SK-N-SH (cell line): ENCODE measurements at regions not wholly inside any gene's neighbourhood (a gene's known extent, or its start where the extent isn't known, plus 50 kb on each side); places are given as distances from the start of the nearest gene placed in this dataset.

Experiments
- CTCF ChIA-PET: fragments of 300-600, 350-600 bp; formaldehyde crosslinking; extraction: SDS; loops from one replicate; lab custom pipeline; 2021; lab: Yijun Ruan, JAX
- POLR2A ChIA-PET: fragments of 350-600 bp; sonication (Branson Sonifier 250); formaldehyde crosslinking; extraction: SDS; loops from one replicate; lab custom pipeline; 2020; ENCODE audit warnings: antibody characterized with exemption, inconsistent platforms; lab: Yijun Ruan, JAX
- DNase-seq: peaks from one replicate; pipeline ENCODE4 v3.0.0; 2012
- H2AFZ ChIP-seq: fragments of 200-600 bp; sonication (generic); 2 replicates; pipeline ENCODE4 v1.8.1; 2016; ENCODE audit warnings: antibody characterized with exemption, mild to moderate bottlenecking, low read depth
- H3F3A ChIP-seq: fragments of 200-600 bp; sonication (generic); replicated peaks from 2 replicates; pipeline ENCODE3; 2016; ENCODE audit warnings: antibody characterized with exemption, mild to moderate bottlenecking; ENCODE audit not compliant: insufficient read depth
- H3K27ac ChIP-seq, 2 experiments: fragments of 200-500 bp in 1 of 2; fragments of 200-600 bp in 1 of 2; sonication (Bioruptor generic) in 1 of 2; sonication (generic), shearing (Covaris generic) in 1 of 2; 2 replicates each; pipeline versions ENCODE4 v1.5.1 to v1.6.1; 2014 to 2016; ENCODE audit warnings: low read depth in 2 of 2, inconsistent platforms in 1 of 2, low read length in 1 of 2, mild to moderate bottlenecking in 1 of 2, mixed read lengths in 1 of 2
- H3K27me3 ChIP-seq: fragments of 200-600 bp; sonication (generic), shearing (Covaris generic); 2 replicates; pipeline ENCODE4 v1.6.1; 2016; ENCODE audit warnings: mixed run types; ENCODE audit not compliant: insufficient read depth
- H3K36me3 ChIP-seq, 2 experiments: fragments of 200-500 bp in 1 of 2; fragments of 200-600 bp in 1 of 2; sonication (Bioruptor generic) in 1 of 2; sonication (generic) in 1 of 2; replicated peaks in 1 of 2; 2 replicates each; pipeline versions ENCODE3 to v1.5.1; 2014 to 2016; ENCODE audit warnings: low read length in 1 of 2, mild to moderate bottlenecking in 1 of 2; ENCODE audit not compliant: insufficient read depth in 2 of 2, control insufficient read depth in 1 of 2
- H3K4me1 ChIP-seq, 2 experiments: fragments of 200-500 bp in 1 of 2; fragments of 200-600 bp in 1 of 2; sonication (Bioruptor generic) in 1 of 2; sonication (generic), shearing (Covaris generic) in 1 of 2; 2 replicates each; pipeline versions ENCODE4 v1.5.1 to v1.6.1; 2014 to 2016; ENCODE audit warnings: low read depth in 1 of 2, low read length in 1 of 2, mixed run types in 1 of 2; ENCODE audit not compliant: insufficient read depth in 2 of 2, control insufficient read depth in 1 of 2
- H3K4me2 ChIP-seq: fragments of 200-600 bp; sonication (generic), shearing (Covaris generic); 2 replicates; pipeline ENCODE4 v1.6.1; 2017; ENCODE audit warnings: mixed run types
- H3K4me3 ChIP-seq, 2 experiments: fragments of 200-500 bp in 1 of 2; fragments of 200-600 bp in 1 of 2; sonication (Bioruptor generic) in 1 of 2; sonication (generic), shearing (Covaris generic) in 1 of 2; 2 replicates each; pipeline versions ENCODE4 v1.5.1 to v1.8.1; 2014 to 2016; ENCODE audit warnings: low read depth in 2 of 2, inconsistent platforms in 1 of 2, low read length in 1 of 2, mild to moderate bottlenecking in 1 of 2, mixed read lengths in 1 of 2, moderate library complexity in 1 of 2
- H3K79me2 ChIP-seq: fragments of 200-600 bp; sonication (generic); 2 replicates; pipeline ENCODE4 v1.8.1; 2017; ENCODE audit warnings: mild to moderate bottlenecking; ENCODE audit not compliant: insufficient read depth
- H3K9ac ChIP-seq: fragments of 200-600 bp; sonication (generic); 2 replicates; pipeline ENCODE4 v1.6.1; 2017; ENCODE audit warnings: mixed run types
- H3K9me2 ChIP-seq: fragments of 200-600 bp; sonication (generic); 2 replicates; pipeline ENCODE4 v1.6.1; 2017; ENCODE audit warnings: mixed run types
- H3K9me3 ChIP-seq: fragments of 200-600 bp; sonication (generic); 2 replicates; pipeline ENCODE4 v1.6.1; 2017; ENCODE audit warnings: mixed run types, mild to moderate bottlenecking, moderate library complexity
- H4K20me1 ChIP-seq: fragments of 200-600 bp; sonication (generic); 2 replicates; pipeline ENCODE4 v1.6.1; 2017; ENCODE audit warnings: mild to moderate bottlenecking, mixed run types; ENCODE audit not compliant: insufficient read depth
- ELF1 ChIP-seq: IDR thresholded peaks from 2 replicates; pipeline ENCODE4 v1.4.0; 2012
- EP300 ChIP-seq, 2 experiments: IDR thresholded peaks; 2 replicates each; pipeline versions ENCODE4 v1.4.0 to v1.6.1; 2012; ENCODE audit warnings: borderline replicate concordance in 1 of 2, low read depth in 1 of 2, low read length in 1 of 2
- FOSL2 ChIP-seq: IDR thresholded peaks from 2 replicates; pipeline ENCODE4 v1.4.0; 2012; ENCODE audit warnings: low read depth, mild to moderate bottlenecking, moderate library complexity, borderline replicate concordance
- FOXJ3 ChIP-seq: sonication (generic); formaldehyde crosslinking; IDR thresholded peaks from 2 replicates; pipeline ENCODE4 v1.5.1; 2020; ENCODE audit warnings: mild to moderate bottlenecking, missing genetic modification reagents
- FOXM1 ChIP-seq: IDR thresholded peaks from 2 replicates; pipeline ENCODE4 v1.4.0; 2012; ENCODE audit warnings: low read depth, mild to moderate bottlenecking
- GABPA ChIP-seq: IDR thresholded peaks from 2 replicates; pipeline ENCODE4 v1.4.0; 2012; ENCODE audit warnings: low read depth, mild to moderate bottlenecking
- MEF2A ChIP-seq: IDR thresholded peaks from 2 replicates; pipeline ENCODE4 v1.4.0; 2012; ENCODE audit warnings: low read depth, borderline replicate concordance
- MXI1 ChIP-seq: IDR thresholded peaks from 2 replicates; pipeline ENCODE4 v1.6.1; 2012; ENCODE audit warnings: mild to moderate bottlenecking, low read depth, low read length, improper control_type of control experiment
- NFIC ChIP-seq: IDR thresholded peaks from 2 replicates; pipeline ENCODE4 v1.4.0; 2012; ENCODE audit warnings: borderline replicate concordance
- NRF1 ChIP-seq: IDR thresholded peaks from 2 replicates; pipeline ENCODE4 v1.6.1; 2012; ENCODE audit warnings: low read depth, mild to moderate bottlenecking, low read length
- POLR2AphosphoS5 ChIP-seq: IDR thresholded peaks from 2 replicates; pipeline ENCODE4 v1.6.1; 2012; ENCODE audit warnings: low read depth, low read length
- RCOR1 ChIP-seq: fragments of 150-350 bp; IDR thresholded peaks from 2 replicates; pipeline ENCODE4 v1.6.1; 2017; ENCODE audit warnings: antibody characterized with exemption, low read length
- RXRA ChIP-seq: IDR thresholded peaks from 2 replicates; pipeline ENCODE4 v1.4.0; 2012; ENCODE audit warnings: low read depth, mild to moderate bottlenecking, borderline replicate concordance
- SMC3 ChIP-seq: IDR thresholded peaks from 2 replicates; pipeline ENCODE4 v1.6.1; 2012; ENCODE audit warnings: low read depth, low read length, improper control_type of control experiment
- TAF1 ChIP-seq: IDR thresholded peaks from 2 replicates; pipeline ENCODE4 v1.6.1; 2012; ENCODE audit warnings: low read depth, mild to moderate bottlenecking, low read length, moderate library complexity, borderline replicate concordance
- TEAD4 ChIP-seq: IDR thresholded peaks from 2 replicates; pipeline ENCODE4 v1.4.0; 2012; ENCODE audit warnings: mild to moderate bottlenecking, borderline replicate concordance; ENCODE audit not compliant: insufficient read depth
- YY1 ChIP-seq: IDR thresholded peaks from 2 replicates; pipeline ENCODE4 v1.4.0; 2012; ENCODE audit warnings: low read depth, mild to moderate bottlenecking
- WGBS: methylation state at CpG from one replicate; pipeline ENCODE4 v1.1.6; 2017; ENCODE audit warnings: low lambda C conversion rate; 5-methylcytosine and 5-hydroxymethylcytosine counted together
- TF ChIP-seq, protein P1 (sequence below): IDR thresholded peaks from 2 replicates; pipeline ENCODE4; 2012
- TF ChIP-seq, protein P2 (sequence below): fragments of 150-350 bp; IDR thresholded peaks from 2 replicates; pipeline ENCODE4 v1.6.1; 2016; ENCODE audit warnings: mild to moderate bottlenecking, low read depth, low read length
- TF ChIP-seq, protein P3 (sequence below): IDR thresholded peaks from 2 replicates; pipeline ENCODE4 v1.6.1; 2012; ENCODE audit warnings: mild to moderate bottlenecking, low read depth, low read length, moderate library complexity
- TF ChIP-seq, protein P4 (sequence below): IDR thresholded peaks from 2 replicates; pipeline ENCODE4 v1.4.0; 2012; ENCODE audit warnings: low read depth, borderline replicate concordance
- TF ChIP-seq, protein P5 (sequence below): fragments of 200-600 bp; sonication (generic); IDR thresholded peaks from 2 replicates; pipeline ENCODE4 v1.6.1; 2017; ENCODE audit warnings: antibody characterized with exemption, mild to moderate bottlenecking, moderate library complexity

DNA sequence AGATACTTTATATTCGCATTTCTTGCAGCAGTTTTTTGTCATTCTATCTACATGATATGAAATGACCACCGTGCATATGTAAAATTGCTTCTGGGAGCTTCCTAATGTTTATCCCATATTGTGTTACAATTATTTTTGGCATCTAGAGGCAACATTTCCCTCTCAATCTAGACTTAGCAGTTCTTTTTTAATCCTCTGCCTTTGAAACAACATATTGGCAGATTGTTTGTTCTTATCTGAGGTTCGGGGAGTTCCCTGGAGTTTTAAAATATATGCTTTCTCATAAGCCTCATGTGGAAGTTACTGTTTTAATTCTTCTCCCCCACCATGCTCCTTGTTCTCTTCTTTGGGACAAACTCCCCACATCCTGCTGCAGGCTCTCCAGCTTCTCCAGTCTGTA lies 130.1 kb upstream of the SLC10A2 start:
- H3K27me3 ChIP-seq: no peaks in the 10 kb centered on the region
- no peaks in the 10 kb centered on the region for H3K4me1 ChIP-seq
- no peaks in the 10 kb centered on the region for H3K9me3 ChIP-seq
- CTCF ChIA-PET: no interaction called here
- TF ChIP-seq NFIC (no peak), FOXM1 (no peak), EP300 (IDR thresholded peaks at IDR 0.05; ENCODE audit: borderline replicate concordance in 1 of 2, low read depth in 1 of 2, low read length in 1 of 2) (no peak), MEF2A (no peak), SMC3 (no peak), RCOR1 (no peak), YY1 (no peak), NRF1 (no peak), FOXJ3 (CRISPR knock-in tag) (no peak), ELF1 (no peak)
- H2AFZ ChIP-seq: no peak overlapping the region
- no peaks in the 10 kb centered on the region for H3F3A ChIP-seq
- H3K9me2 ChIP-seq: no peaks in the 10 kb centered on the region
- H4K20me1 ChIP-seq: no peaks in the 10 kb centered on the region
- H3K4me2 ChIP-seq: no peak overlapping the region
- DNase-seq: no peak
- no peak overlapping the region for H3K9ac ChIP-seq
- POLR2A ChIA-PET: no interaction called here
- H3K36me3 ChIP-seq: no peaks in the 10 kb centered on the region
- H3K27ac ChIP-seq: no peak overlapping the region
- 16% methylated on average over 3 of the region's 3 CpGs for WGBS
- no peaks in the 10 kb centered on the region for H3K79me2 ChIP-seq
- H3K4me3 ChIP-seq: no peak overlapping the region

DNA sequence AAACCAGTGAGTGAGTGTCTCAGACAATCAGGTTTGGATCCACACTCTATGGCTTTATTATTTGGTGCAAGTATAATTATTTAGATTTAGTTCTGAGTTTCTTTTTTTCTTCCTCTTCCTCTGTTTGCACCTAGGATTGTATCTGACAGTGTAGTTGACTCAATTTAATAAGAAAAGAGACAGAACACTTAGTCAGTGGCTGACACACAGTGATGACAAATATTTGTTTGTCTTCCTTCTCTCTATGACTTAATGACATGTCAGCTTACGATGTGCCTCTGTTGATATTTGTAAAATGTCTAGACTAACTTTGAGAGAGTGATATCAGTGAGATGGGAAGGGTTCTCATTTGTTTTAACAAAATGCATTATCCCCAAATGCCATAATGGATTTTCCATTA lies 129.5 kb upstream of the SLC10A2 start:
- no peaks in the 10 kb centered on the region for H4K20me1 ChIP-seq
- CTCF ChIA-PET: no interaction called here
- no peak overlapping the region for H3K9ac ChIP-seq
- WGBS: 11% methylated on average over 1 of the region's 1 CpG
- H2AFZ ChIP-seq: no peak overlapping the region
- no peaks in the 10 kb centered on the region for H3K4me1 ChIP-seq
- H3K4me2 ChIP-seq: no peak overlapping the region
- no peaks in the 10 kb centered on the region for H3K9me2 ChIP-seq
- H3K79me2 ChIP-seq: no peaks in the 10 kb centered on the region
- POLR2A ChIA-PET: no interaction called here
- DNase-seq: no peak
- H3K4me3 ChIP-seq: no peak overlapping the region
- H3F3A ChIP-seq: no peaks in the 10 kb centered on the region
- H3K36me3 ChIP-seq: no peaks in the 10 kb centered on the region
- no peak overlapping the region for H3K27ac ChIP-seq
- no peaks in the 10 kb centered on the region for H3K9me3 ChIP-seq
- no peaks in the 10 kb centered on the region for H3K27me3 ChIP-seq
- TF ChIP-seq FOSL2 (no peak), MXI1 (no peak), SMC3 (no peak), GABPA (no peak), FOXJ3 (CRISPR knock-in tag) (no peak), NRF1 (no peak), EP300 (IDR thresholded peaks at IDR 0.05; ENCODE audit: borderline replicate concordance in 1 of 2, low read depth in 1 of 2, low read length in 1 of 2) (no peak), TEAD4 (no peak), RCOR1 (no peak), POLR2AphosphoS5 (no peak), RXRA (no peak), TAF1 (no peak), NFIC (no peak)
- TF ChIP-seq, protein P1, sequence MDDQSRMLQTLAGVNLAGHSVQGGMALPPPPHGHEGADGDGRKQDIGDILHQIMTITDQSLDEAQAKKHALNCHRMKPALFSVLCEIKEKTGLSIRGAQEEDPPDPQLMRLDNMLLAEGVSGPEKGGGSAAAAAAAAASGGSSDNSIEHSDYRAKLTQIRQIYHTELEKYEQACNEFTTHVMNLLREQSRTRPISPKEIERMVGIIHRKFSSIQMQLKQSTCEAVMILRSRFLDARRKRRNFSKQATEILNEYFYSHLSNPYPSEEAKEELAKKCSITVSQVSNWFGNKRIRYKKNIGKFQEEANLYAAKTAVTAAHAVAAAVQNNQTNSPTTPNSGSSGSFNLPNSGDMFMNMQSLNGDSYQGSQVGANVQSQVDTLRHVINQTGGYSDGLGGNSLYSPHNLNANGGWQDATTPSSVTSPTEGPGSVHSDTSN: no peak
- TF ChIP-seq, protein P2, sequence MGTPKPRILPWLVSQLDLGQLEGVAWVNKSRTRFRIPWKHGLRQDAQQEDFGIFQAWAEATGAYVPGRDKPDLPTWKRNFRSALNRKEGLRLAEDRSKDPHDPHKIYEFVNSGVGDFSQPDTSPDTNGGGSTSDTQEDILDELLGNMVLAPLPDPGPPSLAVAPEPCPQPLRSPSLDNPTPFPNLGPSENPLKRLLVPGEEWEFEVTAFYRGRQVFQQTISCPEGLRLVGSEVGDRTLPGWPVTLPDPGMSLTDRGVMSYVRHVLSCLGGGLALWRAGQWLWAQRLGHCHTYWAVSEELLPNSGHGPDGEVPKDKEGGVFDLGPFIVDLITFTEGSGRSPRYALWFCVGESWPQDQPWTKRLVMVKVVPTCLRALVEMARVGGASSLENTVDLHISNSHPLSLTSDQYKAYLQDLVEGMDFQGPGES: no peak
- TF ChIP-seq, protein P3, sequence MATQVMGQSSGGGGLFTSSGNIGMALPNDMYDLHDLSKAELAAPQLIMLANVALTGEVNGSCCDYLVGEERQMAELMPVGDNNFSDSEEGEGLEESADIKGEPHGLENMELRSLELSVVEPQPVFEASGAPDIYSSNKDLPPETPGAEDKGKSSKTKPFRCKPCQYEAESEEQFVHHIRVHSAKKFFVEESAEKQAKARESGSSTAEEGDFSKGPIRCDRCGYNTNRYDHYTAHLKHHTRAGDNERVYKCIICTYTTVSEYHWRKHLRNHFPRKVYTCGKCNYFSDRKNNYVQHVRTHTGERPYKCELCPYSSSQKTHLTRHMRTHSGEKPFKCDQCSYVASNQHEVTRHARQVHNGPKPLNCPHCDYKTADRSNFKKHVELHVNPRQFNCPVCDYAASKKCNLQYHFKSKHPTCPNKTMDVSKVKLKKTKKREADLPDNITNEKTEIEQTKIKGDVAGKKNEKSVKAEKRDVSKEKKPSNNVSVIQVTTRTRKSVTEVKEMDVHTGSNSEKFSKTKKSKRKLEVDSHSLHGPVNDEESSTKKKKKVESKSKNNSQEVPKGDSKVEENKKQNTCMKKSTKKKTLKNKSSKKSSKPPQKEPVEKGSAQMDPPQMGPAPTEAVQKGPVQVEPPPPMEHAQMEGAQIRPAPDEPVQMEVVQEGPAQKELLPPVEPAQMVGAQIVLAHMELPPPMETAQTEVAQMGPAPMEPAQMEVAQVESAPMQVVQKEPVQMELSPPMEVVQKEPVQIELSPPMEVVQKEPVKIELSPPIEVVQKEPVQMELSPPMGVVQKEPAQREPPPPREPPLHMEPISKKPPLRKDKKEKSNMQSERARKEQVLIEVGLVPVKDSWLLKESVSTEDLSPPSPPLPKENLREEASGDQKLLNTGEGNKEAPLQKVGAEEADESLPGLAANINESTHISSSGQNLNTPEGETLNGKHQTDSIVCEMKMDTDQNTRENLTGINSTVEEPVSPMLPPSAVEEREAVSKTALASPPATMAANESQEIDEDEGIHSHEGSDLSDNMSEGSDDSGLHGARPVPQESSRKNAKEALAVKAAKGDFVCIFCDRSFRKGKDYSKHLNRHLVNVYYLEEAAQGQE: no peak
- TF ChIP-seq, protein P4, sequence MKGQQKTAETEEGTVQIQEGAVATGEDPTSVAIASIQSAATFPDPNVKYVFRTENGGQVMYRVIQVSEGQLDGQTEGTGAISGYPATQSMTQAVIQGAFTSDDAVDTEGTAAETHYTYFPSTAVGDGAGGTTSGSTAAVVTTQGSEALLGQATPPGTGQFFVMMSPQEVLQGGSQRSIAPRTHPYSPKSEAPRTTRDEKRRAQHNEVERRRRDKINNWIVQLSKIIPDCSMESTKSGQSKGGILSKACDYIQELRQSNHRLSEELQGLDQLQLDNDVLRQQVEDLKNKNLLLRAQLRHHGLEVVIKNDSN: no peak
- TF ChIP-seq, protein P5, sequence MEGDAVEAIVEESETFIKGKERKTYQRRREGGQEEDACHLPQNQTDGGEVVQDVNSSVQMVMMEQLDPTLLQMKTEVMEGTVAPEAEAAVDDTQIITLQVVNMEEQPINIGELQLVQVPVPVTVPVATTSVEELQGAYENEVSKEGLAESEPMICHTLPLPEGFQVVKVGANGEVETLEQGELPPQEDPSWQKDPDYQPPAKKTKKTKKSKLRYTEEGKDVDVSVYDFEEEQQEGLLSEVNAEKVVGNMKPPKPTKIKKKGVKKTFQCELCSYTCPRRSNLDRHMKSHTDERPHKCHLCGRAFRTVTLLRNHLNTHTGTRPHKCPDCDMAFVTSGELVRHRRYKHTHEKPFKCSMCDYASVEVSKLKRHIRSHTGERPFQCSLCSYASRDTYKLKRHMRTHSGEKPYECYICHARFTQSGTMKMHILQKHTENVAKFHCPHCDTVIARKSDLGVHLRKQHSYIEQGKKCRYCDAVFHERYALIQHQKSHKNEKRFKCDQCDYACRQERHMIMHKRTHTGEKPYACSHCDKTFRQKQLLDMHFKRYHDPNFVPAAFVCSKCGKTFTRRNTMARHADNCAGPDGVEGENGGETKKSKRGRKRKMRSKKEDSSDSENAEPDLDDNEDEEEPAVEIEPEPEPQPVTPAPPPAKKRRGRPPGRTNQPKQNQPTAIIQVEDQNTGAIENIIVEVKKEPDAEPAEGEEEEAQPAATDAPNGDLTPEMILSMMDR: no peak
